ENCODE measurements at regions not wholly inside any gene's neighbourhood (a gene's known extent, or its start where the extent isn't known, plus 50 kb on each side); places are given as distances from the start of the nearest gene placed in this dataset.

DNA sequence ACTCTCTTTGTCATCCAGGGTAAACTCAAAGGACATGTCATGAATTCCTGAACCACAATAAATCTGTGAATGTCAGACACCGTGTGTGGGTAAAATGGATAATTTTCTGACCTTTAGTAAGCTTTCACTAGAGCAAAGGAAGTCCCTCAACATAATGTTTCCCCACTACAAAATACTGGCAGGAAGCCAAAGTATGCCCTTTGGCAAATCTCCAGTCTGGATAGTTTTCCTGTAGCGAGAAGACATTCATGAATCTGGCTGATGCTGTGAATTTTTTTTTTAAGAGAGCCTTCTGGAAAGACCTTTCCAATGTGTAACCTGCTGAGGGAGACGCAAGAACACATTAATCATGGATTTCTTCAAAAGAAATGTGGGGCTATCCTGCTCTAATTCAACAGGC, 389.6 kb upstream of the DDHD1 start:
- H3K4me1 ChIP-seq (ENCODE audit: control insufficient read depth in 1 of 2, insufficient read depth in 1 of 2, low read depth in 1 of 2, low read length in 1 of 2): no peaks in the 10 kb centered on the region
- no peaks in the 10 kb centered on the region for H3K36me3 ChIP-seq
- H3K27ac ChIP-seq: no peak overlapping the region
- no peaks in the 10 kb centered on the region for H3K27me3 ChIP-seq
- no peak for TF ChIP-seq CTCF (IDR thresholded peaks at IDR 0.05)
- H3K4me3 ChIP-seq (ENCODE audit: low read depth in 1 of 2, low read length in 1 of 2): no peak overlapping the region
- H3K9me3 ChIP-seq: no peaks in the 10 kb centered on the region

- Histone ChIP-seq H3K9me3 (no peaks in the 10 kb centered on the region), H3K36me3 (no peaks in the 10 kb centered on the region), H3K27ac (no peak overlapping the region), H3K4me3 (ENCODE audit: low read depth in 1 of 2, low read length in 1 of 2) (no peak overlapping the region), H3K27me3 (no peaks in the 10 kb centered on the region), H3K4me1 (ENCODE audit: control insufficient read depth in 1 of 2, insufficient read depth in 1 of 2, low read depth in 1 of 2, low read length in 1 of 2) (no peaks in the 10 kb centered on the region)
- TF ChIP-seq CTCF (IDR thresholded peaks at IDR 0.05): no peak
Observed at GRCh38 chr14:53541411-53541810, 388.3 kb upstream of the DDHD1 start.

- Histone ChIP-seq H3K9me3 (no peaks in the 10 kb centered on the region), H3K36me3 (no peaks in the 10 kb centered on the region), H3K4me3 (ENCODE audit: low read depth in 1 of 2, low read length in 1 of 2) (no peak overlapping the region), H3K27me3 (no peaks in the 10 kb centered on the region), H3K27ac (no peak overlapping the region), H3K4me1 (ENCODE audit: control insufficient read depth in 1 of 2, insufficient read depth in 1 of 2, low read depth in 1 of 2, low read length in 1 of 2) (no peaks in the 10 kb centered on the region)
- TF ChIP-seq CTCF (IDR thresholded peaks at IDR 0.05): no peak
Observed at GRCh38 chr14:53539489-53540126, 386.5 kb upstream of the DDHD1 start.

DNA sequence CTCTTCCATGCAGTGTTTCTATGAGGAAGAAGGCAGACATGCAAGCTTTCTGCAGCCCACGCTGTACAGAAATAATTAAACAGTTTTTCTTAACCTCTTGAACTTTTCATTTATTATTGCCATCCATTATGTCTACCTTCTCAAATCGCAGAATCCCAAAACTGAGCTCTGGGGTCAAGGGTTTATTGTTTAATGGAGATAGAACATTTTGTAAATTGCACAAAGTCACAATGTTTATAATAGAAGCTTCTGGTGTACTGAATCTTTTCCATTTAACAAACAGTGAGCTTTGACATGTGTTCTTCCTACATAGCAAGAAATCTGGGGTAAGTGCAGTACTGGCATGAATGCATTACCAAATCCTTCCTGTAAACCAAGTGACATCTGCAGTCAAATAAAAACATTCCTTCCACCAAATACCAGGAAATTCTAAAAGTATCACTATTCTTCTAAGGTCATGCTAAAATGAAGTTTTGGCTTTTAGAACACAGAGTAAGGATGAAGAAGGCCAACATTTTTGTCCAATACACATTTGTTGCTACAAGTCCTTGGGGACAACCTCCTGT, 385.3 kb upstream of the DDHD1 start:
- no peaks in the 10 kb centered on the region for H3K9me3 ChIP-seq
- no peaks in the 10 kb centered on the region for H3K36me3 ChIP-seq
- H3K4me3 ChIP-seq (ENCODE audit: low read depth in 1 of 2, low read length in 1 of 2): no peak overlapping the region
- TF ChIP-seq CTCF (IDR thresholded peaks at IDR 0.05): no peak
- no peaks in the 10 kb centered on the region for H3K27me3 ChIP-seq
- no peak overlapping the region for H3K27ac ChIP-seq
- no peaks in the 10 kb centered on the region for H3K4me1 ChIP-seq (ENCODE audit: control insufficient read depth in 1 of 2, insufficient read depth in 1 of 2, low read depth in 1 of 2, low read length in 1 of 2)

DNA sequence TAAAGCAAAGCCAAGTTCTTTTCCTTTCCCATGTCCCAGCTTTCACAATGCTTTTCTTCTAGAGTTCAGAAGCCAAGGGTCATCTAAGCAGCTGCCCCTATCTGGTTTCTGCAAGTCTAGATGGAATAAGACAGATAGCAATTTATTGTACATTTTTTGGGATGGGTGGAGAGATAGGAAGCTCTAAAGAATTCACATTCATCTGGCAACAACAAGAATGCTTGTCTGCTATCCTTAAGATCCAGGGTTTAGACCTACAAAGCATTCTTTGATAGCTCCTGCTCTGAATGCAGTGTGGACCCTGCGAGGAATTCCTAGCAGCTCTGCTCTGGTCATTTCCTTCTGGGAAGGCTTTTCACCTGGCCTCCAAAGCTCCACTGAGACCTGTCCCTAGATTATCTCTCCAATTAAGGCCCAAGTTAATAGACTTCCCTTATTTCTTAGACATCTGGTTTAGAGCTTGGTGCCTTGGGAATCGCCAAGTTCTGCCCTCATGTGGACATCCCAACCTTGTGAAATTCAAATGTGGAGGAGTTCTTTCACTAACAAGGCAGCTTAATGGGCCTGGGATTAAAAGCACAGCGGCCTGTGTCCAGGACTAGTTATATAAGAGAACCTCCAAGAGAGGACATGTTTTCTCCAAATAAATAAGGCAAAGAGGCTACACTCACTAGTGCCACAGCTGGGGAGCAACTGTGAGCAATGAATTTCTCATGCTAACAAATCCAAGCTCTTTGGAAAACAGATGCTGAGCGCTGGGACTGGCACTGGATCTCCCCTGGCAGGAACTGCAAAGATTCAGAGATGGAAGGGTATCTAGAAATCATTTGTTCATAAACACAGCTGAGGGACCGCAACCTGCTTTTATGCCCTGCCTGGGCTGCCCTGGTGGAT, 384.5 kb upstream of the DDHD1 start:
- no peak for TF ChIP-seq CTCF (IDR thresholded peaks at IDR 0.05)
- no peaks in the 10 kb centered on the region for H3K4me1 ChIP-seq (ENCODE audit: control insufficient read depth in 1 of 2, insufficient read depth in 1 of 2, low read depth in 1 of 2, low read length in 1 of 2)

More for the DNA sequence above, 384.5 kb upstream of the DDHD1 start:
- no peak overlapping the region for H3K27ac ChIP-seq
- H3K36me3 ChIP-seq: no peaks in the 10 kb centered on the region
- H3K27me3 ChIP-seq: no peaks in the 10 kb centered on the region
- H3K4me3 ChIP-seq (ENCODE audit: low read depth in 1 of 2, low read length in 1 of 2): no peak overlapping the region
- H3K9me3 ChIP-seq: no peaks in the 10 kb centered on the region

Data from neutrophil (primary cell).